ENCODE measurements at regions not wholly inside any gene's neighbourhood (a gene's known extent, or its start where the extent isn't known, plus 50 kb on each side); places are given as distances from the start of the nearest gene placed in this dataset.

GRCh38 chr11:101334581-101334980 is 205.0 kb upstream of the PGR start:
- H2AFZ ChIP-seq (ENCODE audit: low read length): no peak overlapping the region
- no peak overlapping the region for H3K27ac ChIP-seq (ENCODE audit: low read length)
- no peaks in the 10 kb centered on the region for H3K4me1 ChIP-seq (ENCODE audit: low read length)
- H3K9ac ChIP-seq (ENCODE audit: low read length): no peak overlapping the region
- TF ChIP-seq EZH2 (optimal IDR thresholded peaks at IDR 0.05; ENCODE audit: low read depth, low read length) (no peak), EZH2phosphoT487 (IDR thresholded peaks at IDR 0.05; ENCODE audit: low read length) (no peak), CTCF (IDR thresholded peaks at IDR 0.05; ENCODE audit: low read length) (no peak)
- no peaks in the 10 kb centered on the region for H3F3A ChIP-seq (ENCODE audit: insufficient read depth, low read length)
- H3K9me3 ChIP-seq (replicated peaks; ENCODE audit: insufficient read depth, low read length): no peaks in the 10 kb centered on the region
- no peak overlapping the region for H3K4me3 ChIP-seq (ENCODE audit: low read length)
- H3K27me3 ChIP-seq (replicated peaks; ENCODE audit: insufficient read depth, low read length): no peaks in the 10 kb centered on the region
- no peaks in the 10 kb centered on the region for H3K79me2 ChIP-seq (ENCODE audit: low read length)
- H3K36me3 ChIP-seq (replicated peaks; ENCODE audit: insufficient read depth, low read length): no peaks in the 10 kb centered on the region
- no peak overlapping the region for H3K4me2 ChIP-seq (ENCODE audit: low read depth, low read length)
- H4K20me1 ChIP-seq (ENCODE audit: insufficient read depth, low read length): no peaks in the 10 kb centered on the region
- no peaks in the 10 kb centered on the region for H3K9me2 ChIP-seq (replicated peaks; ENCODE audit: insufficient read depth, low read length)
- DNase-seq: no peak

GRCh38 chr11:101331411-101331810 is 201.8 kb upstream of the PGR start:
- no peaks in the 10 kb centered on the region for H3F3A ChIP-seq (ENCODE audit: insufficient read depth, low read length)
- H3K4me1 ChIP-seq (ENCODE audit: low read length): no peaks in the 10 kb centered on the region
- H3K4me2 ChIP-seq (ENCODE audit: low read depth, low read length): no peak overlapping the region
- H3K9ac ChIP-seq (ENCODE audit: low read length): no peak overlapping the region
- H3K27me3 ChIP-seq (replicated peaks; ENCODE audit: insufficient read depth, low read length): no peaks in the 10 kb centered on the region
- no peaks in the 10 kb centered on the region for H4K20me1 ChIP-seq (ENCODE audit: insufficient read depth, low read length)
- no peak overlapping the region for H3K27ac ChIP-seq (ENCODE audit: low read length)
- TF ChIP-seq CTCF (IDR thresholded peaks at IDR 0.05; ENCODE audit: low read length) (no peak), EZH2 (optimal IDR thresholded peaks at IDR 0.05; ENCODE audit: low read depth, low read length) (no peak), EZH2phosphoT487 (IDR thresholded peaks at IDR 0.05; ENCODE audit: low read length) (no peak)
- H3K9me3 ChIP-seq (replicated peaks; ENCODE audit: insufficient read depth, low read length): no peaks in the 10 kb centered on the region
- H3K4me3 ChIP-seq (ENCODE audit: low read length): no peak overlapping the region
- H3K79me2 ChIP-seq (ENCODE audit: low read length): no peaks in the 10 kb centered on the region
- H3K36me3 ChIP-seq (replicated peaks; ENCODE audit: insufficient read depth, low read length): no peaks in the 10 kb centered on the region
- DNase-seq: no peak
- H3K9me2 ChIP-seq (replicated peaks; ENCODE audit: insufficient read depth, low read length): no peaks in the 10 kb centered on the region
- H2AFZ ChIP-seq (ENCODE audit: low read length): no peak overlapping the region

- no peaks in the 10 kb centered on the region for H3K27me3 ChIP-seq (replicated peaks; ENCODE audit: insufficient read depth, low read length)
- TF ChIP-seq EZH2phosphoT487 (IDR thresholded peaks at IDR 0.05; ENCODE audit: low read length) (no peak), CTCF (IDR thresholded peaks at IDR 0.05; ENCODE audit: low read length) (no peak), EZH2 (optimal IDR thresholded peaks at IDR 0.05; ENCODE audit: low read depth, low read length) (no peak)
- H3K9ac ChIP-seq (ENCODE audit: low read length): no peak overlapping the region
- H3K9me2 ChIP-seq (replicated peaks; ENCODE audit: insufficient read depth, low read length): no peaks in the 10 kb centered on the region
- no peak overlapping the region for H2AFZ ChIP-seq (ENCODE audit: low read length)
- H3K79me2 ChIP-seq (ENCODE audit: low read length): no peaks in the 10 kb centered on the region
- no peak overlapping the region for H3K4me2 ChIP-seq (ENCODE audit: low read depth, low read length)
- DNase-seq: no peak
- H3K4me3 ChIP-seq (ENCODE audit: low read length): no peak overlapping the region
- no peak overlapping the region for H3K27ac ChIP-seq (ENCODE audit: low read length)
- H3F3A ChIP-seq (ENCODE audit: insufficient read depth, low read length): no peaks in the 10 kb centered on the region
- H3K9me3 ChIP-seq (replicated peaks; ENCODE audit: insufficient read depth, low read length): no peaks in the 10 kb centered on the region
- no peaks in the 10 kb centered on the region for H4K20me1 ChIP-seq (ENCODE audit: insufficient read depth, low read length)
- no peaks in the 10 kb centered on the region for H3K36me3 ChIP-seq (replicated peaks; ENCODE audit: insufficient read depth, low read length)
- H3K4me1 ChIP-seq (ENCODE audit: low read length): no peaks in the 10 kb centered on the region
Observed at GRCh38 chr11:101327908-101328307, 198.3 kb upstream of the PGR start.

All from MM.1S (cell line).